CD4-positive, alpha-beta T cell treated with Interleukin-6 at 100 ng/mL for 8 hours (primary cell): ENCODE measurements at regions not wholly inside any gene's neighbourhood (a gene's known extent, or its start where the extent isn't known, plus 50 kb on each side); places are given as distances from the start of the nearest gene placed in this dataset.
"Not testable (repeated sequence)": the region's sequence is repeated elsewhere in the genome, so short reads cannot be mapped to it uniquely, and the experiment has no call there.

Source experiments
- DNase-seq: peaks from one replicate; pipeline ENCODE4 v3.0.0-alpha.2; 2020; ENCODE audit warnings: mixed read lengths, low spot score

- no peak for DNase-seq
Measured at GRCh38 chr3:72535772-72536171, 312.5 kb downstream of the SHQ1 start.

GRCh38 chr3:72533591-72534473 lies 314.4 kb downstream of the SHQ1 start:
- no peak for DNase-seq

GRCh38 chr3:72530426-72530825 lies 317.8 kb downstream of the SHQ1 start:
- no peak for DNase-seq

GRCh38 chr3:72529081-72529480 lies 319.2 kb downstream of the SHQ1 start:
- DNase-seq: no peak

GRCh38 chr3:72523429-72524151 lies 324.7 kb downstream of the SHQ1 start:
- DNase-seq: no peak

GRCh38 chr3:72520690-72521308 lies 327.4 kb downstream of the SHQ1 start:
- no peak for DNase-seq

- DNase-seq: no peak
Measured at GRCh38 chr3:72519946-72520604, 328.2 kb downstream of the SHQ1 start.

- no peak for DNase-seq
Measured at GRCh38 chr3:72517921-72518424, 330.3 kb downstream of the SHQ1 start.

- DNase-seq: no peak
Measured at GRCh38 chr3:72517336-72517735, 330.9 kb downstream of the SHQ1 start.

GRCh38 chr3:72516361-72516760 lies 331.9 kb downstream of the SHQ1 start:
- no peak for DNase-seq

GRCh38 chr3:72515941-72516340 lies 332.3 kb downstream of the SHQ1 start:
- no peak for DNase-seq

GRCh38 chr3:72515281-72515680 lies 333.0 kb downstream of the SHQ1 start:
- DNase-seq: no peak

GRCh38 chr3:72510247-72510646 lies 338.0 kb downstream of the SHQ1 start:
- no peak for DNase-seq

- DNase-seq: no peak
Measured at GRCh38 chr3:72505539-72506405, 342.5 kb downstream of the SHQ1 start.

- DNase-seq: not testable (repeated sequence)
Measured at GRCh38 chr3:72497501-72497900, 350.7 kb downstream of the SHQ1 start.

- DNase-seq: no peak
Measured at GRCh38 chr3:72496051-72496670, 352.1 kb downstream of the SHQ1 start.

GRCh38 chr3:72494626-72495025 lies 353.6 kb downstream of the SHQ1 start:
- DNase-seq: no peak

- no peak for DNase-seq
Measured at GRCh38 chr3:72494130-72494529, 354.1 kb downstream of the SHQ1 start.

GRCh38 chr3:72492240-72492639 lies 356.0 kb downstream of the SHQ1 start:
- DNase-seq: no peak

GRCh38 chr3:72490688-72491435 lies 357.4 kb downstream of the SHQ1 start:
- no peak for DNase-seq
